Body of pancreas (tissue), 4 donors: ENCODE measurements at regions not wholly inside any gene's neighbourhood (a gene's known extent, or its start where the extent isn't known, plus 50 kb on each side); places are given as distances from the start of the nearest gene placed in this dataset.

Experiments
- ATAC-seq: fragments of 150-250 bp; one replicate; pipeline ENCODE4 v1.9.1; 2016
- DNase-seq, 4 donors: peaks; one replicate each; pipeline ENCODE4 v3.0.0-alpha.2; 2019
- H3K27ac ChIP-seq, 4 donors: fragments of 200-600 bp; sonication (generic); 1 replicate in 3 of 4; 2 replicates in 1 of 4; pipeline versions ENCODE4 v1.5.1 to v1.6.1; 2016 to 2019; ENCODE audit warnings: mild to moderate bottlenecking in 1 of 4, mixed read lengths in 1 of 4, moderate library complexity in 1 of 4
- H3K27me3 ChIP-seq, 2 donors: fragments of 200-600 bp; sonication (generic); one replicate each; pipeline ENCODE4 v1.6.0; 2016; ENCODE audit warnings: mild to moderate bottlenecking in 1 of 2
- H3K36me3 ChIP-seq, 2 donors: fragments of 200-600 bp; sonication (generic); replicated peaks in 1 of 2; 2 replicates each; pipeline ENCODE4 v1.5.1; 2016; ENCODE audit warnings: low read depth in 2 of 2; ENCODE audit not compliant: insufficient read depth in 1 of 2
- H3K4me1 ChIP-seq: fragments of 200-600 bp; sonication (generic); one replicate; pipeline ENCODE4 v1.6.0; 2016
- H3K4me3 ChIP-seq, 2 donors: fragments of 200-600 bp; sonication (generic); 1 replicate in 1 of 2; 2 replicates in 1 of 2; pipeline ENCODE4 v1.5.1; 2016 to 2019
- H3K9me3 ChIP-seq, 3 donors: fragments of 200-600 bp; sonication (generic); 1 replicate in 2 of 3; 2 replicates in 1 of 3; pipeline ENCODE4 v1.5.1; 2016
- POLR2A ChIP-seq, 3 donors: fragments of 450-650 bp; IDR thresholded peaks; one replicate each; pipeline ENCODE4 v1.6.1; 2016; ENCODE audit warnings: antibody characterized with exemption in 3 of 3, mild to moderate bottlenecking in 2 of 3
- WGBS, 2 donors: methylation state at CpG; one replicate each; pipeline ENCODE4 v1.1.5; 2017; 5-methylcytosine and 5-hydroxymethylcytosine counted together
- intact Hi-C: fragments of 100-400 bp; cut with DNase I; formaldehyde crosslinking; loops from one replicate; pipeline ENCODE4 v1.15.1; 2023
- TF ChIP-seq, protein P1 (sequence below), 7 experiments: fragments of 450-650 bp in 4 of 7; fragments of 200-600 bp in 3 of 7; sonication (generic) in 3 of 7; IDR thresholded peaks; one replicate each; pipeline ENCODE4 v1.5.1; 2016 to 2019; ENCODE audit warnings: antibody characterized with exemption in 7 of 7

DNA sequence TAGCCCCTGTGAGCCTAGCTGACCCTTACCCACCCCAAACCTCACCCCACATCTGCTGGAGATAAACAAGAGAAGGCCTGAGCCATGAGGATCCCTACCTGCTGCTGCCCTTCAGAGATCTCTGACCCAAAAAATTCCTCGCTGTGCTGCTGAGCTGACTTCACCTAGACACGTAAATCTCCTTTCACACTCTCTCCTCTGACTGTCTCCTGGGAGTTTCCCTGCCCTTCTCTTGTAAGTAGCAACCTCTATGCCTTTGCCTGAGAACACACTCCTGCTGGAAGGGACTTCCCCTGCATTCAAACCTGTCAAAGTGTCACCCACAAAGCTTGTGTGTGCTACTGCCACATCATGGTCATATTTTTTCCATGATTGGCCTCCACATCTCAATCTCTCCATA lies 134.2 kb upstream of the NOL4 start:
- no peak overlapping the region for H3K27ac ChIP-seq
- TF ChIP-seq, protein P1, sequence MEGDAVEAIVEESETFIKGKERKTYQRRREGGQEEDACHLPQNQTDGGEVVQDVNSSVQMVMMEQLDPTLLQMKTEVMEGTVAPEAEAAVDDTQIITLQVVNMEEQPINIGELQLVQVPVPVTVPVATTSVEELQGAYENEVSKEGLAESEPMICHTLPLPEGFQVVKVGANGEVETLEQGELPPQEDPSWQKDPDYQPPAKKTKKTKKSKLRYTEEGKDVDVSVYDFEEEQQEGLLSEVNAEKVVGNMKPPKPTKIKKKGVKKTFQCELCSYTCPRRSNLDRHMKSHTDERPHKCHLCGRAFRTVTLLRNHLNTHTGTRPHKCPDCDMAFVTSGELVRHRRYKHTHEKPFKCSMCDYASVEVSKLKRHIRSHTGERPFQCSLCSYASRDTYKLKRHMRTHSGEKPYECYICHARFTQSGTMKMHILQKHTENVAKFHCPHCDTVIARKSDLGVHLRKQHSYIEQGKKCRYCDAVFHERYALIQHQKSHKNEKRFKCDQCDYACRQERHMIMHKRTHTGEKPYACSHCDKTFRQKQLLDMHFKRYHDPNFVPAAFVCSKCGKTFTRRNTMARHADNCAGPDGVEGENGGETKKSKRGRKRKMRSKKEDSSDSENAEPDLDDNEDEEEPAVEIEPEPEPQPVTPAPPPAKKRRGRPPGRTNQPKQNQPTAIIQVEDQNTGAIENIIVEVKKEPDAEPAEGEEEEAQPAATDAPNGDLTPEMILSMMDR (IDR thresholded peaks at IDR 0.05) = no peak
- no peak for TF ChIP-seq POLR2A (IDR thresholded peaks at IDR 0.05)
- no peaks in the 10 kb centered on the region for H3K36me3 ChIP-seq
- 83 to 84% methylated on average over 2 of the region's 2 CpGs for WGBS, 2 donors
- H3K9me3 ChIP-seq = no peaks in the 10 kb centered on the region
- no peak overlapping the region for H3K4me3 ChIP-seq
- no peak for DNase-seq
- intact Hi-C loops = no loop called here
- no peaks in the 10 kb centered on the region for H3K27me3 ChIP-seq
- no peak for ATAC-seq
- no peaks in the 10 kb centered on the region for H3K4me1 ChIP-seq

GRCh38 chr18:34364699-34365098 lies 140.0 kb upstream of the NOL4 start:
- Histone ChIP-seq H3K4me3 (no peak overlapping the region), H3K36me3 (no peaks in the 10 kb centered on the region), H3K27ac (no peak overlapping the region), H3K4me1 (no peaks in the 10 kb centered on the region), H3K27me3 (no peaks in the 10 kb centered on the region), H3K9me3 (no peaks in the 10 kb centered on the region)
- ATAC-seq (no peak), DNase-seq (no peak)
- no peak for TF ChIP-seq POLR2A (IDR thresholded peaks at IDR 0.05)
- TF ChIP-seq, protein P1 (IDR thresholded peaks at IDR 0.05) = no peak
- 19% methylated on average over 1 of the region's 1 CpG for WGBS, 2 donors
- intact Hi-C loops = no loop called here

DNA sequence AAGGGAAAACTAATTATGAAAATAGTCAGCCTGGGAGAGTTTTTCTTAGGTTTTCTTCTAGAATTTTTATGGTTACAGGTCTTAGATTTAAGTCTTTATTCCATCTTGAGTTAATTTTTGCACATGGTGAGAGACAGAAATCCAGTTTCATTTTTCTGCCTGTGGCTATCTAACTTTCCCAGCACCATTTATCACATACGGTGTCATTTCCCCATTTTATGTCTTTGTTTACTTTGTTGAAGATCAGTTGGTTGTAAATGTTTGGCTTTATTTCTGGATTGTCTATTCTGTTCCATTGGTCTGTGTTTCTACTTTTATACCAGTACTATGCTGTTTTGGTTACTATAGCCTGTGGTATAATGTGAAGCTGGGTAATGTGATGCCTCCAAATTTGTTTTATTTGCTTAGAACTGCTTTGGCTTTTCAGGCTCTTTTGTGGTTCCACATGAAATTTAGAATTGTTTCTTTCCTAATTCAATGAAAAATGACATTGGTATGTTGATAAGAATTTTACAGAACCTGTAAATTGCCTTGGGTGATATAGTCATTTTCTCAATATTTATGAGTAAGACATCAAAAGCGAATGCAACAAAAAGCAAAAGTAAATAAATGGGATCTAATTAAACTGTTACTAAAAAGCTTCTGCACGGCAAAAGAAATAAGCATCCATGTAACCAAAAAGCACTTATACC lies 146.1 kb upstream of the NOL4 start:
- intact Hi-C loops = no loop called here
- H3K36me3 ChIP-seq = no peaks in the 10 kb centered on the region
- H3K9me3 ChIP-seq = no peaks in the 10 kb centered on the region
- no peak overlapping the region for H3K4me3 ChIP-seq
- H3K27ac ChIP-seq = no peak overlapping the region
- TF ChIP-seq POLR2A (IDR thresholded peaks at IDR 0.05) = no peak
- TF ChIP-seq, protein P1 (IDR thresholded peaks at IDR 0.05) = no peak
- H3K27me3 ChIP-seq = no peaks in the 10 kb centered on the region
- DNase-seq (no peak), ATAC-seq (no peak)
- no peaks in the 10 kb centered on the region for H3K4me1 ChIP-seq
- 41 to 49% methylated on average over 3 of the region's 3 CpGs for WGBS, 2 donors

GRCh38 chr18:34380326-34380725 lies 155.6 kb upstream of the NOL4 start:
- Histone ChIP-seq H3K4me1 (no peaks in the 10 kb centered on the region), H3K27me3 (no peaks in the 10 kb centered on the region), H3K36me3 (no peaks in the 10 kb centered on the region), H3K4me3 (no peak overlapping the region), H3K27ac (no peak overlapping the region), H3K9me3 (no peaks in the 10 kb centered on the region)
- TF ChIP-seq, protein P1 (IDR thresholded peaks at IDR 0.05) = no peak
- TF ChIP-seq POLR2A (IDR thresholded peaks at IDR 0.05) = no peak
- 82 to 91% methylated on average over 1 of the region's 1 CpG for WGBS, 2 donors
- DNase-seq (no peak), ATAC-seq (no peak)
- intact Hi-C loops = loop anchor here (10.0 kb wide), 1 partner anchor 84 kb away; no protein-coding TSS in a partner anchor

DNA sequence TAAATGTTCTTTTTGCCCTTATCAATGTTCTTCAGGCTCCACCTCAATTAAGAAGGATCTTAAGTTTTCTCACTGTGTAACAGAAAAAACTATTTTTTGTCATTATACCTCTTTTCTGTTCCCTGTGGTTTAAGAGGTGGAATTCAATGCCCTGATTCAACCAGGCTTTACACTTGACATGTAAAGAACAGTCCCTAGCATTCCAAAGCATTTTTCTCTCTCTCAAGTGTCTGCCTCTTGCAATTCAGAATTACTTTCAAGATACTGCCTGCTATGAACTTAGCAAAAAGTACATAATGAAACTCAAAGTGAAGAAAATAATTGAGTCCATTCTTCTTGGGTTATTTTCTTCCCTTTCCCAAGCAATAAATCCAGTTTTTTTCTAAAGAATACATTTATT lies 160.6 kb upstream of the NOL4 start:
- Histone ChIP-seq H3K9me3 (no peaks in the 10 kb centered on the region), H3K27ac (no peak overlapping the region), H3K27me3 (no peaks in the 10 kb centered on the region), H3K4me3 (no peak overlapping the region), H3K36me3 (no peaks in the 10 kb centered on the region), H3K4me1 (no peaks in the 10 kb centered on the region)
- intact Hi-C loops = loop anchor here (10.0 kb wide), 1 partner anchor 79 kb away; no protein-coding TSS in a partner anchor
- no peak for DNase-seq
- ATAC-seq = no peak
- TF ChIP-seq, protein P1 (IDR thresholded peaks at IDR 0.05) = no peak
- TF ChIP-seq POLR2A (IDR thresholded peaks at IDR 0.05) = no peak
